HG03432 (cell line): ENCODE measurements at regions not wholly inside any gene's neighbourhood (a gene's known extent, or its start where the extent isn't known, plus 50 kb on each side); places are given as distances from the start of the nearest gene placed in this dataset.

Experiments used
- ATAC-seq: cut with Tn5 transposase; IDR thresholded peaks from one replicate; pipeline ENCODE4 v1.9.1; 2021; ENCODE audit warnings: mild to moderate bottlenecking, moderate library complexity; ENCODE audit not compliant: unreplicated experiment

DNA sequence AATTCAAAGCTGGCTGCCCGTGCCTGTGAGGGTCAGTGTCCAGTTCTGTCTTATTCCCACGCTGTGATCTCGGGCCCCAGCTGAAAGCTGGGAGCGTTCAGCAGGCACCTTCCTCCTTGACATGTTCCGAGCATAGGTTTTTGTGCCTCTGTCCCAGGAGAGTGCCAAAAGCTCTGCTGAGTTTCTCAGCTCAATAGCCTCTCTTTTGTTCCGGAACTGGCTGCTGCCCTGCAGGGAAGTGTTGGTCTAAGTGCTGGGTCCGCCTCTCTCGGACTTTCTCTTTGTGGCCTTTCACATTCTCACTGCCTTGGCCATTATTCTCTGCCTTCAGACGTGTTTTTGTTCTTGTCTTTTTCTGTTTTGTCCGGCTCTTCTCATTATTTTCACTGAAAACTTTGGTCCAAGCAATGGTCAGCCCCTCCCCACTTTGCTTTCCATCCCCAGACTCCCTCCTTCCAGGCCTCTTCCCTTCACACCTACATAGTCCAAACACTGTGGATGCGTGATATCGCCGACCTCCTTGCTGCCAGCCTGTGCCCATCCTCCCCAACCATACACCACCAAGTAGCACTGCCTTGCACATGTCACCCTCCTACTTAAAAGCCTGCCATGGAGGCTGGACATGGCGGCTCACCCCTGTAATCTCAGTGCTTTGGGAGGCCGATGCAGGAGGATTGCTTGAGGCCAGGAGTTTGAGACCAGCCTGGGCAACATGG, 233.8 kb downstream of the RHOU start:
- no peak for ATAC-seq

DNA sequence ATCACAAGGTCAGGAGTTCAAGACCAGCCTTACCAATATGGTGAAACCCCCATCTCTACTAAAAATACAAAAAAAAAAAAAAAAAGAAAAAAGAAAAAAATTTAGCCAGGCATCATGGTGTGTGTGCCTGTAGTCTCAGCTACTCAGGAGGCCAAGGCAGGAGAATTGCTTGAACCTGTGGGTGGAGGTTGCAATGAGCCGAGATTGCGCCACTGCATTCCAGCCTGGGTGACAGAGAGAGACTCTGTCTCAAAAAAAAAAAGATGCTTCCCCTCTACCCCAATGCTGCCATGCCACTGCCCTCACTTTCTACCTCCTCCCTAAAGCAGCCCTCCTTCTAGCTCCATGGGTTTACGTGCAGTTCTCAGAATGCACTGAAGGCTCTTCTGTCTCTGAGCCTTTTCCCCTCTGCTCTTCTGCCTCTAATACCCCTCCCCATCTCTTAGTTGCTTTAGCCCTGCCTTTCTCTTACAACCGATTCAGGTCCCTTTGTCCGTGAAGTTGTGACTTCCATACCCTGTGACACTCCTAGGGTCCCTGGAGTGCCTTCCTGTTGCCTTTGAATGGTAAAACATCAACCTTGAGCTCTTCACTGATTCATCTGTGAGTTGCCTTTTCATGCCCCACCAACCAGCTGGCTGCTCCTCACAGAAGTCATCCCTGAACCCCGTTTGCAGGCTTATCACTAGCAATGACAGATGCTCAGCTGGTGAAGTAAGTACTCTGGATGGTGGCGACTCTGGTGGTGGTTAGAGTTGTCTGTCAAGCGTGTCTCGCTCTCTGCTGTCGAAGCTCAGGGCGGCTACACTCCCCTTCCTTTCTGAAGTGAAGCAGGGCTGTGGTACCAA, 234.9 kb downstream of the RHOU start:
- ATAC-seq, result no peak

DNA sequence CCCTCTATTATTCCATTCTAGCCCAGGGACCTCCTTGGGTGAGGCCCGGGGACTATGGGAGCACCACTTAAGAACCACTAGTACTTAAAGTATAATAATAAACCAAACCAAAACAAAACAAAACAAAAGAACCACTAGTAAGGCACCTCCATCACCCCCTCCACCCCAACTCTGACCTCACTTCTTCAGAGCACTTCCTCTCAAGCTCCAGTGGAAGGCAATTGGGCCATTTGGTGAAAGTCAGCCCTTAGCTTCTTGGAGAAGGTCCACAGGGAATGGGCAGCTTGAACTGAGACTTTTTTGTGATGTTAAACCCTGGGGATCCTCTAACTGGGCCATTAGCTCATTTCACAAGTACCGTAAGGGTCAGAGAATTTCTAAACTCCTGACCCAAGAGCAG, 237.3 kb downstream of the RHOU start:
- ATAC-seq, result no peak

DNA sequence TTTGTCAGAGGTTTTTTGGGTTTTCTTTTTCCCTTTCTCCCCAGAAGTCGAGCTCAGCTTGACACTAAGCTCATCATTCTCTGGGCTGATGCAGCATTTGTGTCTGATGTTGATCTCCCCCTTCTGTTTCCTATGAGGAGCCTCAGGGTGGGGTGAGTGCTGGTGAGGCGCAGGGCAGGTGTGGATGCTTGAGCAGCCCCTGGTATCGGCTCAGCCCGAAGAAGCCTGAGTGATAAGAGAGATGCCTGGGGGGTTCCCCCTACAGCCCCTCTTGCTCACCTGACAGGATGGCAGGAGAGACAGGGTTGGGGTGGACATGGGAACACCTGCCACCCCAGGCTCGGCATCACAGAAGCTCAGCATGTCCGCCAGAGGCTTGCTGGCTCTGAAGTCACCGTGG, 239.0 kb downstream of the RHOU start:
- ATAC-seq, result no peak

DNA sequence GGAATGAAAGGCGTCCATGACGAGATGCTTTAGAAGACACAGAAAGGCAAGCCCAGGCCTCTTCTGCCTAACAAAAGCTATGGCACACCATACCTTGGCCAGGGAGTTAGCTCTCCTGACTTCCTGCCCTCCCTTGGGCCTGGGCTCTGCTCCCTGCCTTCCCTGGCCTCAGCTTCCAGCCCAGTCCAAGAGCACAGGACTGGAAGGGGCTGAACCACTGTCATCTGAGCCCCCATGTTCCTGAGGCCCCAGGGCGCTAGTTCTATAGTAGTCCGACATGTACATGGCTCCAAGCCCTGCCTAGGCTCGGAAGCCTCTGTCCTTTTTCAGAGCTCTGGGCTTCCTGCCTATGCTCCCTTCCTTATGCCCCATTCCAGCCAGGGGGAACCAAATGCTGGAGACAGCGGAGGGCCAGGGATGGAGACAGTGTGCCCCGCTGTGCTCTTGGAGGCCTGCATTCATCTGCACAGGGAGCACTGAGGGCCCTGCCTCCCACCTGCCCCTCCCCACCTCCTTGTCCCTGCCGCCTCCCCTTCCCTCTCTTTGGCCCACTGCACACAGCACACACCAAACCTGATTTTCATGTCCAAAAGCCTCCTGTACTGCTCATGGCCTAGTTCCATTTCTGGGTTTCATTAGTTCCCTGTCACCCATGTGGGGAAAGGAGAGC, 240.1 kb downstream of the RHOU start:
- no peak for ATAC-seq

DNA sequence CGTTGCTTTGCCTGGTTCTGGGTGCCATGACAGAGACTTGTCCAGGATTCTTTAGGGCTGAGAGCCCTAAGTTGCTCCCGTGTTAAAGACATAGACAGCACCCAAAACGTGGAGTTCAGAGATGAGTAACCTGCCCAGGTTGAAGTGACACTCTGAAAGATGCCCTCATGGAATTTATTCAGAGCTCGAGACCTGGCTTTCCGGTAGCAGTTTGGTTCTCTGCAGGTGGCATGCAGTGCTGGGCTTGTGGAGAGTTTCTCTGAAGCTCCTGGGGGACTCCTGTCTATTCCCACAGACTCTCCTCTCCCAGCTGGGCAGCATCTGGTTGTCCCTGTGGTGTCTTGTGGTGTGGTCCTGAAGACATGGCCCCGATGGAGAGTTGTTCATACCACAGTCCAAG, 241.0 kb downstream of the RHOU start:
- ATAC-seq, result no peak

DNA sequence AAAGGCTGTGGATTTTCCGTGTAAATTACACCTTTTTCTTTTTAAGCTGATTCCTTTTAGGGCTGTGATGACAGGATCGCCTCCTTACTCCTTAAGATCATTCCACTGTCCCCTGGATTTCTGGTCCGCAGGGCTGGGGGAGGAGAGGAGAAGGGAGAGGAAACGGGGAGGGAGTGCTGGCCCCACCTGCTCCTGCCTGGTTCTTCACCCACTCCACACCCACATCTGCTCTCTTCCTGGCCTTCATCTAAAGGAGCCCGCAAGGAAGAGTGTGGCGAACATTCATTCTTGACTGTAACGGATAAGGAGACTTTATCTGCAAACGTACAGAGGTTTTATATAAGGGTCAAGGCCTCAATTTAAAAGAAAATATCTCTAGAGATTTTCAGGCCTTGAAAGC, 242.0 kb downstream of the RHOU start:
- ATAC-seq, result no peak

DNA sequence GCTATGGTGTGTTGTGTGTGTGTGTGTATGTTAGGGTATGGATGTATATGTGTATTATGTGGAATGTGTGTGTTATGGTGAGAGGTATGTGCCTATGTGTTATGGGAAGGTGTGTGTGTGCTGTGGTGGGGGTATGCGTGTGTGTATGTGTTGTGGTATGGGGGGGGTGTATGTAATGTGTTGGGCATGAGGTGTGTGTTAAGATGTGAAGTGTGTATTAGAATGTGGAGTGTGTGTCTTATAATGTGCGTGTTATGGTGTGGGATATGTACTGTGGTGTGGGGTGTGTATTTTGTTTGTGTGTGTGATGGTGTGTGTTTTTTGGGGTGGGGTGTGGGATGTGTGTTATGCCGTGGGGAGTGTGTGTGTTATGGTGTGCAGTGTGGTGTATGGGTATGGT, 242.5 kb downstream of the RHOU start:
- ATAC-seq, result no peak

DNA sequence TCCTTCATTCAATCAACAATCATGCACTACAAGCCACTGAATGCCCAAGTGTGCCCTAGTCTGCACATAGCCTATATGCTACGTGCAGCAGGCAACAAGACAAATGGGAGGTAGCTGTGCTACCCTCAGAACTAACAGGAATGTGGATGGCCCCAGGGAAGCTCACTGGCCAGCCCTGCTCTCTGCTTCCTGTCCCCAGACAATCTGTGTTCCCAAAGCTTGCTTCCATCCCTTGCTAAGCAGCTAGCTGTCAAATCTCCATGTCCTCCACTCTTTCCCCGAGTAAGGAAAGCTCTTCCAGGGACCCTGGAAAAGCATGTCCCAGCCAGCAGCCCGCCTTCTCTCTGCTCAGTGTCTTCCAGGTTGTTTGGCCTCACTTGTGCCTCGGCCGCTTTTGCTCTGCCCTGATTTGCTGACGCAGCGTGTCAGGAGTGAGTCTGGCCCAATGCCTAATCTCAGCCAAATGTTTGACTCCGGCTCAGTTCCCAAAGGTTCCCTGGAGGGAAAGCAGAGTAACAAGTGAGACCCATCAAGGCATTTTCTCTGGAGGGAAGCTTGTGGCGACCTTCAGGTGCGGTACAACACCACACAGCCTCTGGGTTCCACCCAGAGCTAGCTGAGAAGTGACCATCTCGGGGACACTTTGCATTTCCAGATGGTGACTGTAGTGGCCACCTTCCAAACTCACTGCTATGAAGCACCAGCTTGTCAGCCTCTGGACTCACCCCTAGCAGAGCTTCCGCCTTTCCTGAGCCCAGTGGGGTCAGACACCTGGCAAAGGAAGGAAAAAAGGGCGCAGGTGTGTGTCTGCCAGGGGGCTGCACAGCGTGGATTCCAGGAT, 243.4 kb downstream of the RHOU start:
- ATAC-seq, result no peak

DNA sequence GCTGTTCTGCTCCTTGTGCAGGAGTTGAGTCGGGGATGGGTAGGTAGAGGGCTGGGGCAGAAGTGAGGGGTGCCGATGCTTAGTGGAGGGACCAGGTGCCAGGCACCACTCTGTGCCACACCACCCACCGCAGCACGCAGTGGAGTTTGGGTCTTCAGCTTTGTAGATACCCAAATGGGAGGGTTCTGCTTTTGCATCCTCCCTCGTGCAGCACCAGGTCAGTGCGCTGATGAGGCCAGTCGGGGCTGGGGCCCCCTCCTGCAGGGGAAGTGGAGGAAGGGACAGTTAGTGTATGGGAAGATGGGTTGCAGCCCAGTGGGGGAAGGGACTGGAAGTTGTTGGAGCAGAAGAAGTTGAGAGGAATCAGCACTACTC, 244.0 kb downstream of the RHOU start:
- ATAC-seq, result no peak

DNA sequence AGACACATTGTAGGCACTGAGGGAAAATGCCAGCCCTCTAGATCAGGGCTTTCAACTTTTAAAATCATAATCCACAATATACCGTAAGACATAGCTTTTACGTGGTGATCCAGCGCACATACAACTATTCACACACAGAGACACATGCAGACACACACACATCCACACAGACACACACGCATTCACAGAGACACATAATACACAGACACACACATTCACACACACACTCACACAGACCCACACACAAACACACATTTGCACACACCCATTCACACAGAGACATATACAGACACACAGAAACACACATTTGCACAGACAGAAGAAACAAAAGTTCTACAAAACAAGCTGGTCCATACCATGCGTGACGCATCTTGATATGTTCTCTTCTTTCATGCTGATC, 244.5 kb downstream of the RHOU start:
- ATAC-seq, result no peak

DNA sequence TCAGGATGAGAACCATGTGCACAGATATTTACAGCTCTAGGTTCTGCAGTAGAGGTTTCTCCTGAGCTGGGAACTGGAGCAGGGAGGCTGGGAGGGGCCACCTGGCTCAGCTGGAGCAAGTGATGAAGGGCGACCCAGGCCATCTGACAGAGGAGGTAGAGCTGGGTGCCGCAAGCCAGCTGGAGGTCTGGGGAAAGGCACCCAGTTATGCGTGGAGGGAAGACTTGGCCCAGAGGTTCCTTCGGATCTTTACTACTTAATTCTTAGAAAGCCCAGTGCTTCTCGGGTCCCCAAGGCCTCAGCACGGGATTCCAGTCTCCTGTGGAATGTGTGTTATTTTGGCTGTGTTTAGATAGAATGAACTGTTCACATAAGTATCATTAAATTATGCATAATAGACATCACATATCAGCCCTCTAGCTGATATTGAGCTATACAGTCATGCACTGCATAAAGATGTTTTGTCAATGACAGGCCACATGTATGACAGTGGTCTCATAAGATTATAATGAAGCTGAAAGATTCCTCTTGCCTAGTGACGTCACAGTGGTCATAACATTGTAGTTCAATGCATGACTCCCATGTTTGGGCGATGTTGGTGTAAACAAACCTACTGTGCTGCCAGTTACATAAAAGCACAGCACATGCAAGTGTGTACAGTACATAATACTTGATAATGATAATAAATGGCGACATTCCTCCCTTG, 245.1 kb downstream of the RHOU start:
- ATAC-seq, result no peak

DNA sequence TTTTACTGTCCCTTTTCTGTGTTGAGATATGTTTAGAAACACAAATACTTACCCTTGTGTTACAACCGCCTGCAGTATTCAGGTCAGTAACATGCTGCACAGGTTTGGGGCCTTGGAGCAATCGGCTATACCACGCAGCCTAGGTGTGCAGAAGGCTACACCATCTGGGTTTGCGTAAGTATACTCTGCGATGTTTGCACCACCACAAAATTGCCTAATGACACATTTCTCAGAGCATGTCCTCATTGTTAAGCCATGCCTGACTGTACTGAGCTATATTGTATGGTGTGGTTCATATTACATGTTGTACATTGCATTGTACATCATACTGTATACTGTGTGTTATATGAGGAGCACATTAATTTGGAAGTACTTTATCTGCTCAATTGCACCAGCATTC, 247.4 kb downstream of the RHOU start:
- ATAC-seq, result no peak

DNA sequence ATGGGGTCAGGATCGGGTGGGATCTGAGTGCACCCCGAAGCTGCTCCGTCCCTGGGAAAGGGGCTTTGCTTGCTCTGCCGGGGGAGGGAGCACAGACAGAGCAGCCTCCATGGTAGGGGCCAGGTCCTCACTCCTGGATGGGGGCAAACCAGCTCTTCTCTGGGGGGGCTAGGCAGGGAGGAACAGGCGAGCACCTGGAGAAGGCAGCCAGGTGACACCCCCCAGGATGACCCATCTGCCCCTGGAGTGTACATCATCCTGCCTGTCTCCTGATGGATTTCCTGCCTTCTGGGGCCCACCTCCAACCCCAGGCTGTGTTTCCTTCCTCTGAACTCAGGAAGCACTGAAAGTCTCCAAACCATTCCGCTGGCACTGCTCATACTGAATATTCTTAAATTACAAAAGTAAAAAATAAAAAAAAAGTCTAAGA, 248.0 kb downstream of the RHOU start:
- no peak for ATAC-seq

DNA sequence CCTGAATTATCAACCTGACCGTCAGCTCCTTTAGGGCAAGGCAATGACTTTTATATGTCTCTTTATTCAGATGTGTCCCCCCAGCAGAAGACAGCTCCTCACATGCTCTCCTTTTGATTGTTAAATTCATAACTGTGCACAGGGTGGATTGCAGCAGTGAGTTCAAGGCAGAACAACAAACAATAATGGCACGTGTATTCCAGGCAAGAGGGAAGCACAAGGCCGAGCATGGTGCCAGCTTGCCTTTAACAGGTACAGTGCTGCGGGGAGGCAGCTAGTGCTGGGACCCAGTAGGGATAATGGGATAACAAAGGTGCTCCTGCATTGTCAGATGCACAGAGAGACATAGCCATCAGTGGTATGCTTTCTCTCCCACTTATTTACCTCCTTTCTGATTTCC, 248.4 kb downstream of the RHOU start:
- ATAC-seq, result no peak

DNA sequence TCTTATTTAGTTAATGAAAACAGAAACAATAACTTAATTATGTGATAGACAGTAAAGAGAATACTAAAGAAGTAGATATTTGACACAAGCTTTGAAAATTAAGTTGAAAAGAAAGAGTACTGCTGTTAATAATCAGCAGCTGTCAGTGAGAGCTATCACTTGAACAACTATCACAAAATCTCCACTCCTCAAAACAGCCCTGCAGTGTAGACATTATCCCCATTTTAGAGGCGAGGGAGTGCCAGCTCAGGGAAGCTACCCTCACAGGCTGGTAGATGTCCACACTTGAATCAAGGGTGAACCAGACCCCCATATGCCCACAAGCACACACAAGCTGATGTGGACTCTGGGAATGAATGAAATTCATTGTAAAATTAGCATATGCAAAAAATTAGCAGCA, 248.8 kb downstream of the RHOU start:
- ATAC-seq, result no peak

DNA sequence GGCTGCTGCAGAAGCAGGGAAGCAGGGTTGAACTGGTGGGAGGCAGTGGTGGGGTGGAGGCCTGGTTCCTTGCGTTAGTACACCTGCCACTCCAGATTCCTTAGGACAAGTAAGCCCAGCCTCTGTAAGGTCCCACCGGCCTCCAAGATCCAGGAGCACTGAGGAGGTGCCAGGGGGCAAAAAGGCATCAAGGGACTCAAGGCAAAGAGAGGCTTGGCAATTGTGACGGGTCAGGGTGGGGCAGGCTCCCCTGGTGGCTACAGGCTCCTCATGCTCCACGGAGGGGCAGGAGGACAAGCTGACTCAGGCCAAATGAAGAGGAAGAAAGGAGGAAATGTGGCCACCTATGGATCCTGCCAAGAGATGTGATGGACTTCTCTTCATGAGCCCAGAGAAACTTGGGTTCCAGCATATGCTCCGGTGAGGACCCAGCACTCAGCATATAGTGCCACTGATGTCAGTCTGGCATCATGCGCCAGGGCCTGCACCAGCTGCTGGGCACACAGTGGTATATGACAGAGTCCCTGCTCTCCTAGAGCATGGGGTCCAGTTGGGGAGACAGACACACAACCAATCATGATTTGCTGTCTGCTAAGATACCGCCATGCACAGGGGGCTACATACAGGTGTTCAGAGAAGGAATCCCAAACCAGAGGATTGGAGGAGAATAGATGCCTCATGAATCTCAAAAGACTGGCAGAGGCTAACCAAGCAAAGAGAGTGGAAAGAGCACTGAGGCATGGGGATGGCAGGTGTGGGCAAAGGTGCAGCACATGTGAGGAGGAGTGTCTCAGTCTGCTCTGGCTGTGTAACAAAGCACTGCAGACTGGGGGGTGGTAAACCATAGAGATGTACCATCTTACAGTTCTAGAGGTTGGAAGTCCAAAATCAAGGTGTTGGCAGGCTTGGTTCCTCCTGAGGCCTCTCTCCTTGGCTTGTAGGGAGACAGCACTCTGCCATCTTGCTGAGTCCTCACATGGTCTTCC, 249.7 kb downstream of the RHOU start:
- ATAC-seq, result no peak

DNA sequence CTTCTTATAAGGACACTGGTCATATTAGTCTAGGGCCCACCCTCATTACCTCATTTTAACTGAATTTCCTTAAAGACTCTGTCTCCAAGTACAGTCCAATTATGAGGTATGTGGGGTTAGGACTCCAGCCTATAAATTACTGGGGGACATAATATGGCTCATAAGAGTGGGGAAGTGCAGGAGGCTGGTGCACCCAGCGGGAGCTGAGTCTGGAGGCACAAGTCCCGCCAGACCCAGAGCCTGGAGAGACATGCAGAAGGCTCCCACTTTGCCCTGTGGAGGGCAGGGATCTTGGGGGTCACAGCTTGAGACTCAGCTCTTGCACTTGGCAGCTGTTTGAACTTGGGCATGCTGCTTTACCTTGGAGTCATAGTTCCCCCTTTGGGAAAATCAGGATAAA, 250.4 kb downstream of the RHOU start:
- ATAC-seq, result no peak
